GM23338 (cell line): ENCODE measurements at regions not wholly inside any gene's neighbourhood (a gene's known extent, or its start where the extent isn't known, plus 50 kb on each side); places are given as distances from the start of the nearest gene placed in this dataset.
A peak's percentile ranks its signal among the peaks of the same experiment; 100 is the strongest.
"Not testable (repeated sequence)": the region's sequence is repeated elsewhere in the genome, so short reads cannot be mapped to it uniquely, and the experiment has no call there.

Experiments
- ATAC-seq: fragments of 200-7000 bp; cut with Tn5 transposase; 3 replicates; pipeline ENCODE4 v1.9.1; 2020
- DNase-seq: peaks from one replicate; pipeline ENCODE4 v3.0.0-alpha.2; 2015; ENCODE audit warnings: low spot score
- H2AFZ ChIP-seq: fragments of 200-600 bp; sonication (generic); 2 replicates; pipeline ENCODE4 v1.8.0; 2016; ENCODE audit warnings: antibody characterized with exemption, mild to moderate bottlenecking, moderate library complexity
- H3F3A ChIP-seq: fragments of 200-600 bp; sonication (generic); replicated peaks from 2 replicates; pipeline ENCODE4 v1.8.0; 2017; ENCODE audit warnings: antibody characterized with exemption, mixed run types, low read depth
- H3K27ac ChIP-seq: fragments of 200-600 bp; sonication (generic); 2 replicates; pipeline ENCODE4 v1.6.1; 2016; ENCODE audit warnings: low read depth
- H3K27me3 ChIP-seq: fragments of 200-600 bp; sonication (generic); 2 replicates; pipeline ENCODE4 v1.8.0; 2016; ENCODE audit warnings: mild to moderate bottlenecking, mixed run types, moderate library complexity; ENCODE audit not compliant: insufficient read depth
- H3K36me3 ChIP-seq: fragments of 200-600 bp; sonication (generic); 2 replicates; pipeline ENCODE4 v1.8.0; 2016; ENCODE audit warnings: mild to moderate bottlenecking; ENCODE audit not compliant: insufficient read depth
- H3K4me1 ChIP-seq: fragments of 200-600 bp; sonication (generic); 2 replicates; pipeline ENCODE4 v1.8.0; 2016; ENCODE audit warnings: mild to moderate bottlenecking, moderate library complexity; ENCODE audit not compliant: insufficient read depth
- H3K4me2 ChIP-seq: fragments of 200-600 bp; sonication (generic); 2 replicates; pipeline ENCODE4 v1.7.1; 2017; ENCODE audit warnings: mixed run types
- H3K4me3 ChIP-seq: fragments of 200-600 bp; sonication (generic); 2 replicates; pipeline ENCODE4 v1.6.1; 2016; ENCODE audit warnings: mixed run types
- H3K79me2 ChIP-seq: fragments of 200-600 bp; sonication (generic); replicated peaks from 2 replicates; pipeline ENCODE4 v1.8.0; 2017; ENCODE audit warnings: mild to moderate bottlenecking; ENCODE audit not compliant: insufficient read depth
- H3K9me2 ChIP-seq: fragments of 200-600 bp; sonication (generic); 2 replicates; pipeline ENCODE4 v1.8.0; 2017; ENCODE audit not compliant: insufficient read depth
- H4K20me1 ChIP-seq: fragments of 200-600 bp; sonication (generic); replicated peaks from 2 replicates; pipeline ENCODE4 v1.8.0; 2017; ENCODE audit warnings: mild to moderate bottlenecking; ENCODE audit not compliant: insufficient read depth
- H3K27ac Mint-ChIP-seq: 2 replicates; pipeline ENCODE4 v1.8.0; 2020; ENCODE audit warnings: inconsistent platforms, mild to moderate bottlenecking, moderate library complexity, mixed read lengths
- H3K27me3 Mint-ChIP-seq: 3 replicates; pipeline ENCODE4 v1.8.0; 2022; ENCODE audit warnings: low read depth, mild to moderate bottlenecking, moderate library complexity, mixed read lengths, inconsistent platforms; ENCODE audit not compliant: insufficient read depth, poor library complexity
- H3K36me3 Mint-ChIP-seq: 3 replicates; pipeline ENCODE4 v1.8.0; 2021; ENCODE audit warnings: low read depth, mild to moderate bottlenecking, inconsistent platforms, moderate library complexity, mixed read lengths
- H3K4me1 Mint-ChIP-seq: 3 replicates; pipeline ENCODE4 v1.8.0; 2020; ENCODE audit warnings: mild to moderate bottlenecking, inconsistent platforms, mixed read lengths
- H3K4me3 Mint-ChIP-seq: 3 replicates; pipeline ENCODE4 v1.8.0; 2021; ENCODE audit warnings: moderate library complexity, mild to moderate bottlenecking, inconsistent platforms, mixed read lengths
- H3K9me3 Mint-ChIP-seq: 3 replicates; pipeline ENCODE4 v1.8.0; 2020; ENCODE audit warnings: moderate library complexity, mild to moderate bottlenecking, inconsistent platforms, mixed read lengths
- CREB1 ChIP-seq: fragments of 250-450 bp; sonication (Bioruptor Pico); IDR thresholded peaks from 2 replicates; pipeline ENCODE4 v1.5.0; 2020; ENCODE audit warnings: low read depth, mild to moderate bottlenecking, moderate library complexity
- EZH2 ChIP-seq: fragments of 200-600 bp; sonication (generic); IDR thresholded peaks from one replicate; pipeline ENCODE4 v1.8.0; 2017; ENCODE audit warnings: antibody characterized with exemption, mild to moderate bottlenecking, low read depth; ENCODE audit not compliant: unreplicated experiment
- EZH2phosphoT487 ChIP-seq: fragments of 200-600 bp; sonication (generic); IDR thresholded peaks from one replicate; pipeline ENCODE4 v1.8.1; 2018; ENCODE audit warnings: antibody characterized with exemption; ENCODE audit not compliant: unreplicated experiment
- JUNB ChIP-seq: IDR thresholded peaks from one replicate; pipeline ENCODE4 v1.6.1; 2016; ENCODE audit warnings: antibody characterized with exemption; ENCODE audit not compliant: unreplicated experiment
- NANOG ChIP-seq: IDR thresholded peaks from 2 replicates; pipeline ENCODE4 v1.6.1; 2016; ENCODE audit warnings: antibody characterized with exemption, borderline replicate concordance
- POLR2AphosphoS5 ChIP-seq: IDR thresholded peaks from 2 replicates; pipeline ENCODE4 v1.6.1; 2016; ENCODE audit warnings: antibody characterized with exemption, low read depth
- STAT1 ChIP-seq: IDR thresholded peaks from one replicate; pipeline ENCODE4 v1.6.1; 2016; ENCODE audit warnings: antibody characterized with exemption; ENCODE audit not compliant: unreplicated experiment
- ZNF114 ChIP-seq: fragments of 250-450 bp; sonication (Bioruptor Pico); IDR thresholded peaks from 2 replicates; pipeline ENCODE4 v1.5.0; 2020; ENCODE audit warnings: mild to moderate bottlenecking, moderate library complexity
- ZNF331 ChIP-seq: fragments of 250-450 bp; sonication (Bioruptor Pico); IDR thresholded peaks from 2 replicates; pipeline ENCODE4 v1.5.0; 2020; ENCODE audit warnings: low read depth, mild to moderate bottlenecking, moderate library complexity
- TF ChIP-seq, protein P1 (sequence below): fragments of 250-450 bp; sonication (Bioruptor Pico); IDR thresholded peaks from 2 replicates; pipeline ENCODE4 v1.5.0; 2020; ENCODE audit warnings: mild to moderate bottlenecking, moderate library complexity
- TF ChIP-seq, protein P2 (sequence below), 2 experiments: fragments of 200-600 bp in 1 of 2; sonication (generic) in 1 of 2; conservative IDR thresholded peaks; 2 replicates each; pipeline versions ENCODE4 v1.5.1 to v1.6.1; 2016 to 2017; ENCODE audit warnings: antibody characterized with exemption in 2 of 2, low read depth in 2 of 2, mild to moderate bottlenecking in 2 of 2, moderate library complexity in 1 of 2

DNA sequence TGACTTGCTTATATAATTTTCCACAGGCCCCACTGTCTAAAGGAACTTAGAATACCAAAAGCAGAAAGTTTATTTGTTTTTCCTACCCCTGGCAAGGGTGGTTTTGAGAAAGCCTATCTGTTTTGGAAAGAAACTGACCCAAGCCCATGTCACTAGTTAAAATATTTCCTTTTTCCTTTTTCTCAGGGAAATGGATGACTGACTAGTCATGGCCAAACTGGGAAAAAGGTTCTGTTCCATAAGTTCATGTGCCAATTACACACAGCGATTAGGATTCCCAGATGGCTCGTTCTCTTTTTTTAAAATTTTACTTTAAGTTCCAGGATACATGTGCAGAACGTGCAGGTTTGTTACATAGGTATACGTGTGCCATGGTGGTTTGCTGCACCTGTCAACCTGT, 157.8 kb downstream of the IGLL1 start:
- not testable (repeated sequence) for H3K4me3 ChIP-seq, H3K9me3 Mint-ChIP-seq, H2AFZ ChIP-seq, H3K27ac Mint-ChIP-seq, H3K36me3 Mint-ChIP-seq, H3K4me3 Mint-ChIP-seq, H3K4me1 ChIP-seq, H3K9me2 ChIP-seq, H3K4me1 Mint-ChIP-seq, ATAC-seq, H4K20me1 ChIP-seq, H3F3A ChIP-seq, H3K27me3 ChIP-seq, H3K4me2 ChIP-seq, H3K79me2 ChIP-seq, H3K27ac ChIP-seq, DNase-seq, H3K27me3 Mint-ChIP-seq, H3K36me3 ChIP-seq

DNA sequence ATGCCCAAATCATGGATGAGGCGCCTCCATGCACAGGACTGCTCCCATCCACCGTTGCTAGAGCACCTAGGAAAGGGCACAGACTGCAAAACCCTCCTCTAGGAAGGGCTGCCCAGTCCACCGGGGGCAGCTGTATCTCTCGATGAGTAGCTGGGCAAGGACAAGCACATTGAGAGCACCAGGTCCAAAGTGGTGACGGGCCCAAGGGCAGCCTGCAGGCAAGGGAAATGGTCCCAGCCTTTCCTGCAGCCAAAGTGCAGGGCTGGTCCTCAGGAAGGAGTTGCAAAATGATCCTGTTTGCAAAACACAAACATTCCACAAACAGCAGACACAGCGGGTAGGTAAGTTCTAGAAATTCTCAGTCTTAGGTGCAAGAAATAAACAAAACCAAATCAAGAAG, 158.8 kb downstream of the IGLL1 start:
- not testable (repeated sequence) for H2AFZ ChIP-seq, H3K4me2 ChIP-seq, H3K27ac Mint-ChIP-seq, H3K4me3 ChIP-seq, H3K27ac ChIP-seq, H3K4me3 Mint-ChIP-seq, DNase-seq, H3K36me3 ChIP-seq, H3K27me3 ChIP-seq, H3K9me3 Mint-ChIP-seq, H3K9me2 ChIP-seq, H4K20me1 ChIP-seq, H3K36me3 Mint-ChIP-seq, H3K4me1 ChIP-seq, H3K79me2 ChIP-seq, H3K27me3 Mint-ChIP-seq, H3K4me1 Mint-ChIP-seq, H3F3A ChIP-seq
- peak; percentile 26; the same call in 2 of the 3 replicates for ATAC-seq

DNA sequence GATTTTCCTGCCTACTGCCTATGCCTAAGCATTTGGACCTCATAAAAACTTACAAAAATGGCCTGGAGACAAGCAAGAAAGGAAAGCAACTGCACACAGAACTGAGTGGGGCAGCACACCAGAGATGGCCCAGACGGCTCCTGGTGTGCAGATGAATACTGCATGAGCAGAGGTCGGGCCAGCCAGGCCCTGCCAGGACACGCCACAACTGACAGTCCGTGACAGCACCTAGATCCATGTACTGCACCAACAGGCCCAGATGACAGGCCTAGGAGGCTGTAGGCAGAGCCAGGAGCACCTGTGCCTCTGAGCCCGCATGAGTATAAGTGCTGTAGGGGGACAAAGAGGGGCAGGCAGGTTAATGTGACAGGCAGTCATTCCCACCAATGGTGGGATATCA, 160.2 kb downstream of the IGLL1 start:
- DNase-seq: no peak
- Mint-ChIP-seq H3K27me3 (peaks cover 6% of the 10 kb centered on the region), H3K27ac (no peak overlapping the region)
- TF ChIP-seq NANOG: no peak
- no peak for TF ChIP-seq CREB1
- TF ChIP-seq POLR2AphosphoS5: no peak
- TF ChIP-seq ZNF114 (CRISPR knock-in tag): no peak
- TF ChIP-seq, protein P1, sequence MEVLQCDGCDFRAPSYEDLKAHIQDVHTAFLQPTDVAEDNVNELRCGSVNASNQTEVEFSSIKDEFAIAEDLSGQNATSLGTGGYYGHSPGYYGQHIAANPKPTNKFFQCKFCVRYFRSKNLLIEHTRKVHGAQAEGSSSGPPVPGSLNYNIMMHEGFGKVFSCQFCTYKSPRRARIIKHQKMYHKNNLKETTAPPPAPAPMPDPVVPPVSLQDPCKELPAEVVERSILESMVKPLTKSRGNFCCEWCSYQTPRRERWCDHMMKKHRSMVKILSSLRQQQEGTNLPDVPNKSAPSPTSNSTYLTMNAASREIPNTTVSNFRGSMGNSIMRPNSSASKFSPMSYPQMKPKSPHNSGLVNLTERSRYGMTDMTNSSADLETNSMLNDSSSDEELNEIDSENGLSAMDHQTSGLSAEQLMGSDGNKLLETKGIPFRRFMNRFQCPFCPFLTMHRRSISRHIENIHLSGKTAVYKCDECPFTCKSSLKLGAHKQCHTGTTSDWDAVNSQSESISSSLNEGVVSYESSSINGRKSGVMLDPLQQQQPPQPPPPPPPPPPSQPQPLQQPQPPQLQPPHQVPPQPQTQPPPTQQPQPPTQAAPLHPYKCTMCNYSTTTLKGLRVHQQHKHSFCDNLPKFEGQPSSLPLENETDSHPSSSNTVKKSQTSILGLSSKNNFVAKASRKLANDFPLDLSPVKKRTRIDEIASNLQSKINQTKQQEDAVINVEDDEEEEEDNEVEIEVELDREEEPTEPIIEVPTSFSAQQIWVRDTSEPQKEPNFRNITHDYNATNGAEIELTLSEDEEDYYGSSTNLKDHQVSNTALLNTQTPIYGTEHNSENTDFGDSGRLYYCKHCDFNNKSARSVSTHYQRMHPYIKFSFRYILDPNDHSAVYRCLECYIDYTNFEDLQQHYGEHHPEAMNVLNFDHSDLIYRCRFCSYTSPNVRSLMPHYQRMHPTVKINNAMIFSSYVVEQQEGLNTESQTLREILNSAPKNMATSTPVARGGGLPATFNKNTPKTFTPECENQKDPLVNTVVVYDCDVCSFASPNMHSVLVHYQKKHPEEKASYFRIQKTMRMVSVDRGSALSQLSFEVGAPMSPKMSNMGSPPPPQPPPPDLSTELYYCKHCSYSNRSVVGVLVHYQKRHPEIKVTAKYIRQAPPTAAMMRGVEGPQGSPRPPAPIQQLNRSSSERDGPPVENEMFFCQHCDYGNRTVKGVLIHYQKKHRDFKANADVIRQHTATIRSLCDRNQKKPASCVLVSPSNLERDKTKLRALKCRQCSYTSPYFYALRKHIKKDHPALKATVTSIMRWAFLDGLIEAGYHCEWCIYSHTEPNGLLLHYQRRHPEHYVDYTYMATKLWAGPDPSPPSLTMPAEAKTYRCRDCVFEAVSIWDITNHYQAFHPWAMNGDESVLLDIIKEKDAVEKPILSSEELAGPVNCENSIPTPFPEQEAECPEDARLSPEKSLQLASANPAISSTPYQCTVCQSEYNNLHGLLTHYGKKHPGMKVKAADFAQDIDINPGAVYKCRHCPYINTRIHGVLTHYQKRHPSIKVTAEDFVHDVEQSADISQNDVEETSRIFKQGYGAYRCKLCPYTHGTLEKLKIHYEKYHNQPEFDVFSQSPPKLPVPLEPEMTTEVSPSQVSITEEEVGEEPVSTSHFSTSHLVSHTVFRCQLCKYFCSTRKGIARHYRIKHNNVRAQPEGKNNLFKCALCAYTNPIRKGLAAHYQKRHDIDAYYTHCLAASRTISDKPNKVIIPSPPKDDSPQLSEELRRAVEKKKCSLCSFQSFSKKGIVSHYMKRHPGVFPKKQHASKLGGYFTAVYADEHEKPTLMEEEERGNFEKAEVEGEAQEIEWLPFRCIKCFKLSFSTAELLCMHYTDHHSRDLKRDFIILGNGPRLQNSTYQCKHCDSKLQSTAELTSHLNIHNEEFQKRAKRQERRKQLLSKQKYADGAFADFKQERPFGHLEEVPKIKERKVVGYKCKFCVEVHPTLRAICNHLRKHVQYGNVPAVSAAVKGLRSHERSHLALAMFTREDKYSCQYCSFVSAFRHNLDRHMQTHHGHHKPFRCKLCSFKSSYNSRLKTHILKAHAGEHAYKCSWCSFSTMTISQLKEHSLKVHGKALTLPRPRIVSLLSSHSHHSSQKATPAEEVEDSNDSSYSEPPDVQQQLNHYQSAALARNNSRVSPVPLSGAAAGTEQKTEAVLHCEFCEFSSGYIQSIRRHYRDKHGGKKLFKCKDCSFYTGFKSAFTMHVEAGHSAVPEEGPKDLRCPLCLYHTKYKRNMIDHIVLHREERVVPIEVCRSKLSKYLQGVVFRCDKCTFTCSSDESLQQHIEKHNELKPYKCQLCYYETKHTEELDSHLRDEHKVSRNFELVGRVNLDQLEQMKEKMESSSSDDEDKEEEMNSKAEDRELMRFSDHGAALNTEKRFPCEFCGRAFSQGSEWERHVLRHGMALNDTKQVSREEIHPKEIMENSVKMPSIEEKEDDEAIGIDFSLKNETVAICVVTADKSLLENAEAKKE (CRISPR knock-in tag): no peak
- no peak for TF ChIP-seq JUNB
- TF ChIP-seq STAT1: no peak
- TF ChIP-seq EZH2phosphoT487: no peak
- TF ChIP-seq, protein P2, sequence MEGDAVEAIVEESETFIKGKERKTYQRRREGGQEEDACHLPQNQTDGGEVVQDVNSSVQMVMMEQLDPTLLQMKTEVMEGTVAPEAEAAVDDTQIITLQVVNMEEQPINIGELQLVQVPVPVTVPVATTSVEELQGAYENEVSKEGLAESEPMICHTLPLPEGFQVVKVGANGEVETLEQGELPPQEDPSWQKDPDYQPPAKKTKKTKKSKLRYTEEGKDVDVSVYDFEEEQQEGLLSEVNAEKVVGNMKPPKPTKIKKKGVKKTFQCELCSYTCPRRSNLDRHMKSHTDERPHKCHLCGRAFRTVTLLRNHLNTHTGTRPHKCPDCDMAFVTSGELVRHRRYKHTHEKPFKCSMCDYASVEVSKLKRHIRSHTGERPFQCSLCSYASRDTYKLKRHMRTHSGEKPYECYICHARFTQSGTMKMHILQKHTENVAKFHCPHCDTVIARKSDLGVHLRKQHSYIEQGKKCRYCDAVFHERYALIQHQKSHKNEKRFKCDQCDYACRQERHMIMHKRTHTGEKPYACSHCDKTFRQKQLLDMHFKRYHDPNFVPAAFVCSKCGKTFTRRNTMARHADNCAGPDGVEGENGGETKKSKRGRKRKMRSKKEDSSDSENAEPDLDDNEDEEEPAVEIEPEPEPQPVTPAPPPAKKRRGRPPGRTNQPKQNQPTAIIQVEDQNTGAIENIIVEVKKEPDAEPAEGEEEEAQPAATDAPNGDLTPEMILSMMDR (conservative IDR thresholded peaks at IDR 0.05; ENCODE audit: low read depth in 2 of 2): no peak
- TF ChIP-seq ZNF331: no peak
- no peak for TF ChIP-seq EZH2

More for the DNA sequence above, 160.2 kb downstream of the IGLL1 start:
- no peaks in the 10 kb centered on the region for H4K20me1 ChIP-seq
- H3F3A ChIP-seq: no peaks in the 10 kb centered on the region
- no peaks in the 10 kb centered on the region for H3K36me3 ChIP-seq
- H3K4me1 ChIP-seq: no peaks in the 10 kb centered on the region
- no peak overlapping the region for H3K4me3 ChIP-seq
- H3K4me2 ChIP-seq: no peak overlapping the region
- ATAC-seq: no peak
- Mint-ChIP-seq H3K9me3 (no peaks in the 10 kb centered on the region), H3K4me3 (no peak overlapping the region), H3K4me1 (peaks cover 2% of the 10 kb centered on the region; the same call in 1 of the 3 replicates), H3K36me3 (no peaks in the 10 kb centered on the region)
- H3K27ac ChIP-seq: no peak overlapping the region
- no peaks in the 10 kb centered on the region for H3K27me3 ChIP-seq
- no peaks in the 10 kb centered on the region for H3K79me2 ChIP-seq
- no peak overlapping the region for H2AFZ ChIP-seq
- H3K9me2 ChIP-seq: no peaks in the 10 kb centered on the region
